Cardiac muscle cell (in vitro differentiated cells and primary cell): ENCODE measurements at regions not wholly inside any gene's neighbourhood (a gene's known extent, or its start where the extent isn't known, plus 50 kb on each side); places are given as distances from the start of the nearest gene placed in this dataset.

Source experiments
- DNase-seq, 2 donors: peaks; one replicate each; pipeline versions ENCODE4 v3.0.0 to v3.0.0-alpha.2; 2010 to 2017; ENCODE audit warnings: low read depth in 1 of 2, low spot score in 1 of 2
- H3K27ac ChIP-seq: fragments of 200-600 bp; sonication (generic); 2 replicates; pipeline ENCODE4 v1.5.1; 2016
- H3K27me3 ChIP-seq: fragments of 200-600 bp; sonication (generic); 2 replicates; pipeline ENCODE4 v1.6.0; 2016; ENCODE audit warnings: control low read depth
- H3K36me3 ChIP-seq: fragments of 200-600 bp; sonication (generic); 2 replicates; pipeline ENCODE4 v1.5.1; 2016; ENCODE audit warnings: control low read depth
- H3K4me1 ChIP-seq: fragments of 200-600 bp; sonication (generic); 2 replicates; pipeline ENCODE4 v1.8.1; 2017; ENCODE audit warnings: low read depth, mild to moderate bottlenecking, mixed run types
- H3K4me3 ChIP-seq: fragments of 200-600 bp; sonication (generic); 2 replicates; pipeline ENCODE4 v1.5.1; 2016; ENCODE audit warnings: mild to moderate bottlenecking
- H3K9me3 ChIP-seq: fragments of 200-600 bp; sonication (generic); 2 replicates; pipeline ENCODE4 v1.5.1; 2017; ENCODE audit warnings: low read depth, mild to moderate bottlenecking, control low read depth
- TF ChIP-seq, protein P1 (sequence below): IDR thresholded peaks from 2 replicates; pipeline ENCODE4 v1.5.1; 2012; ENCODE audit warnings: low read depth, mild to moderate bottlenecking, low read length

DNA sequence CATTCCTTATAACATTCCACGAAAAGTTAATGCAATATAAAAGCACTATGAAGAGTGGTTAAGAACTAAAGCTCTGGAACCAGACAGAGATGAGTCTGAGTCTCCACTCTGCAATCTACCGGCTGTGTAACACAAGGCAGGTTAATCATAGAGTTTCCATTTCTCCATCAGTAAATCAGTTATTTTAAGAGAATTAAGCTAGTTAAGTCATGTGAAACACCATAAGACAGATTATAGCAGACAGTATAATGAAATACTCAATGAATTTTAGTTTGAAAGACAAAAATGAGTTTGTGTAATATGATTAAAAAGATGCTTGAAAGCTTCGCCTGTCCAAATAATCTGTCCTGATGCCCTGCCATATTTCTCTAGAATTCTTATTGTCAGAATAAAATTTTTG is 282.6 kb upstream of the ACTRT1 start:
- no peaks in the 10 kb centered on the region for H3K36me3 ChIP-seq
- TF ChIP-seq, protein P1, sequence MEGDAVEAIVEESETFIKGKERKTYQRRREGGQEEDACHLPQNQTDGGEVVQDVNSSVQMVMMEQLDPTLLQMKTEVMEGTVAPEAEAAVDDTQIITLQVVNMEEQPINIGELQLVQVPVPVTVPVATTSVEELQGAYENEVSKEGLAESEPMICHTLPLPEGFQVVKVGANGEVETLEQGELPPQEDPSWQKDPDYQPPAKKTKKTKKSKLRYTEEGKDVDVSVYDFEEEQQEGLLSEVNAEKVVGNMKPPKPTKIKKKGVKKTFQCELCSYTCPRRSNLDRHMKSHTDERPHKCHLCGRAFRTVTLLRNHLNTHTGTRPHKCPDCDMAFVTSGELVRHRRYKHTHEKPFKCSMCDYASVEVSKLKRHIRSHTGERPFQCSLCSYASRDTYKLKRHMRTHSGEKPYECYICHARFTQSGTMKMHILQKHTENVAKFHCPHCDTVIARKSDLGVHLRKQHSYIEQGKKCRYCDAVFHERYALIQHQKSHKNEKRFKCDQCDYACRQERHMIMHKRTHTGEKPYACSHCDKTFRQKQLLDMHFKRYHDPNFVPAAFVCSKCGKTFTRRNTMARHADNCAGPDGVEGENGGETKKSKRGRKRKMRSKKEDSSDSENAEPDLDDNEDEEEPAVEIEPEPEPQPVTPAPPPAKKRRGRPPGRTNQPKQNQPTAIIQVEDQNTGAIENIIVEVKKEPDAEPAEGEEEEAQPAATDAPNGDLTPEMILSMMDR: no peak
- H3K27ac ChIP-seq: no peak overlapping the region

DNA sequence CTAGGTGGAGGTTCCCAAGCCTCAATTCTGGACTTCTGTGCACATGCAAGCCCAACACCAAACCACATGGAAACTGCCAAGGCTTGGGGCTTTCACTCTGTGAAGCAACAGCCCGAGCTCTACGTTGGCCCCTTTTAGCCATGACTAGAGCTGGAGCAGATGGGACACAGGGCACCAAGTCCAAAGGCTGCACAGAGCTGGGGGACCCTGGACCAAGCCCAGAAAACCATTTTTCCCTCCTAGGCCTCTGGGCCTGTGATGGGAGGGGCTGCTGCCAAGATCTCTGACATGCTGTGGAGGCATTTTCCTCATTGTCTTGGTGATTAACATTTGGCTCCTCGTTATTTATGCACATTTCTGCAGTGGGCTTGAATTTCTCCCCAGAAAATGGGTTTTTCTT is 258.7 kb upstream of the ACTRT1 start:
- no peak for DNase-seq
- no peaks in the 10 kb centered on the region for H3K9me3 ChIP-seq

More for the DNA sequence above, 282.6 kb upstream of the ACTRT1 start:
- H3K27me3 ChIP-seq: no peaks in the 10 kb centered on the region
- no peak overlapping the region for H3K4me3 ChIP-seq
- no peak for DNase-seq
- H3K4me1 ChIP-seq: no peaks in the 10 kb centered on the region
- no peaks in the 10 kb centered on the region for H3K9me3 ChIP-seq

DNA sequence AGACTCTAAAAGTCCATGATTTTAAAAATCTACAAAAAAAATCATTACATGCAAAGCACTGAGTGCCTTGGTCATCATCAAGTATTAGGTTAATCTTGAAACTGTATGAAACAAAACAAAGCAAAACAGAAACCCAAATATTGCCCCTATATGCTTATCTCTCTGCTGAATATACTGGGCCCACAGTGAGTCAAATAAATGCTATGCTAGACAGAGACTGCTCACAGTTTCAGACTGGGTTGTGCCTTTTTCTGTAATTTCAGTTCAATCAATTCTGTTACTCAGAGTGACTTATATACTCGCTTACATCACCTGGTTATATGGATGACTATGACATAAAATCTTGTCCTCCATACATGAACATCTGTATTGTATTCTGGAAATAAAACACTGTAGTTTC is 257.1 kb upstream of the ACTRT1 start:
- Histone ChIP-seq H3K36me3 (no peaks in the 10 kb centered on the region), H3K4me3 (no peak overlapping the region), H3K4me1 (no peaks in the 10 kb centered on the region), H3K9me3 (no peaks in the 10 kb centered on the region), H3K27me3 (no peaks in the 10 kb centered on the region), H3K27ac (no peak overlapping the region)
- no peak for DNase-seq
- TF ChIP-seq, protein P1: no peak

More for the DNA sequence above, 258.7 kb upstream of the ACTRT1 start:
- no peaks in the 10 kb centered on the region for H3K36me3 ChIP-seq
- no peaks in the 10 kb centered on the region for H3K27me3 ChIP-seq
- no peak overlapping the region for H3K4me3 ChIP-seq
- no peaks in the 10 kb centered on the region for H3K4me1 ChIP-seq
- no peak overlapping the region for H3K27ac ChIP-seq
- TF ChIP-seq, protein P1: no peak

DNA sequence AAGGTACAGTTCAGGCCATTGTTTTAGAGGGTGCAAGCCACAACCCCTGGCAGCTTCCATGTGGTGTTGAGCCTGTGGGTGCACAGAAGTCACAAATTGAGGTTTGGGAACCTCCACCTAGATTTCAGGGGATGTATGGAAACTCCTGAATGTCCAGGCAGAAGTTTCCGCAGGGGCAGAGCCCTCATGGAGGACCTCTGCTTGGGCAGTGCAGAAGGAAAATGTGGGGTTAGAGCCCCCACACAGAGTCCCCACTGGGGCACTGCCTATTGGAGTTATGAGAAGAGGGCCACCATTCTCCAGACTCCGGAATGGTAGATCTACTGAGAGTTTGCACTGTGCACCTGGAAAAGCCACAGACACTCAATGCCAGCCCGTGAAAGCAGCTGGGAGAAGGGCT is 242.0 kb upstream of the ACTRT1 start:
- Histone ChIP-seq H3K4me1 (no peaks in the 10 kb centered on the region), H3K36me3 (no peaks in the 10 kb centered on the region), H3K9me3 (no peaks in the 10 kb centered on the region), H3K27ac (no peak overlapping the region), H3K27me3 (no peaks in the 10 kb centered on the region), H3K4me3 (no peak overlapping the region)
- TF ChIP-seq, protein P1: no peak
- DNase-seq: no peak

DNA sequence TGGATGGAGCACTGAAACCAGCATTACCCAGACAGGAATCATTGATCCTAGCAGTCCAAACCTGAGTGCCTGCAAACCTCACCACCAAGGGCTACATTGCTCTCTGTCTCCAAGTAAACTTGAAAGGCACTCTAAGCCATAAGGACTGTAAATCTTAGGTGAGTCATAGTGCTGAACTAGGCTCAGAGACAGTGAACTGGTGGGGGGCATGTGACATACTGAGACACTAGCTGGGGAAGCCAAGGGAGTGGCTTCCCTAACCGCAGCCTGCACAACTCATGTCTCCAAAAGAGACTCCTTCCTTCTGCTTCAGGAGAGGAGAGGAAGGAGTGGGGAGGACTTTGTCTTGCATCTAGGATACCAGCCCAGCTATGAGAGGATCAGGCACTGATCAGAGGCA is 235.5 kb upstream of the ACTRT1 start:
- TF ChIP-seq, protein P1: no peak
- DNase-seq: no peak
- Histone ChIP-seq H3K9me3 (no peaks in the 10 kb centered on the region), H3K36me3 (no peaks in the 10 kb centered on the region), H3K4me3 (no peak overlapping the region), H3K27me3 (no peaks in the 10 kb centered on the region), H3K27ac (no peak overlapping the region), H3K4me1 (no peaks in the 10 kb centered on the region)

DNA sequence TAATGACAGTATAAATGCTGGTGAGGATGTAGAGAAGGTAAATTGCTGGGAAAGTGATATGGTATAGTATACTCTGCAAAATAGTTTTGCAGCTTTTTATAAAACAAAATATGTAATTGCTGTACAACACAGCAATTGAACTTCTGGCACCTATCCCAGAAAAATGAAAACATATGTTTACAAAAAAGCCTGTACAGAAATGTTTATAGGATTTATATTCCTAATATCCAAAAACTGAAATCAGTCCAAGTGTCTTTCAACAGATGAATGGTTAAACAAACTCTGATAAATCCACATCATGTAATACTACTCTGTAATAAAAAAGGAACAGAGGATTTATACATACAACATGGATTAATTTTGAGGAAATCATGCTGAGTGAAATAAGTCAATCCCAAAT is 198.4 kb upstream of the ACTRT1 start:
- no peaks in the 10 kb centered on the region for H3K9me3 ChIP-seq
- no peaks in the 10 kb centered on the region for H3K27me3 ChIP-seq
- H3K4me3 ChIP-seq: no peak overlapping the region
- H3K36me3 ChIP-seq: no peaks in the 10 kb centered on the region
- no peak overlapping the region for H3K27ac ChIP-seq
- no peaks in the 10 kb centered on the region for H3K4me1 ChIP-seq
- DNase-seq: no peak
- TF ChIP-seq, protein P1: no peak
